C4-2B (cell line): ENCODE measurements at regions not wholly inside any gene's neighbourhood (a gene's known extent, or its start where the extent isn't known, plus 50 kb on each side); places are given as distances from the start of the nearest gene placed in this dataset.

Source experiments
- ZFX ChIP-seq: fragments of 450-650 bp; IDR thresholded peaks from 2 replicates; pipeline ENCODE4 v1.6.1; 2017
- TF ChIP-seq, protein P1 (sequence below): fragments of 450-650 bp; conservative IDR thresholded peaks from 2 replicates; pipeline ENCODE4 v1.5.1; 2017; ENCODE audit warnings: mild to moderate bottlenecking

DNA sequence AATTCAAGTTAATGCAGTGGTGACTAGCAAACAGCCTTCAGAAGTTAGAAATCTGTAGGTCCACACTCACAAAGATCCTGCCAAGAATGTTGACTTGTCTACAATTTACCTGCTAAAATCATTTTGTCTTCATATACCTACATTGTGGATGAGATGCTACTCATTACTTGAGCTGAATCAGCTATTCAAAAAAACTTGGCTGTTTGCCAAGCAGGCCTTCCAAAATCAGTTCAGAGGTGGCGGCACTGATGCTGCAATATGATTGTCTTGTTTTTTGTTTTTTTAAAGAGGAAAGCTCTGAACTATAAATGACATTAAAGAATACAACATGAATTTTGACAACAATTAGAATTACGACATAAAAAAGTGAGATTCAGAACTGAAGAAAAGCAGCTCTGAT, 354.7 kb upstream of the KHDRBS2 start:
- TF ChIP-seq, protein P1, sequence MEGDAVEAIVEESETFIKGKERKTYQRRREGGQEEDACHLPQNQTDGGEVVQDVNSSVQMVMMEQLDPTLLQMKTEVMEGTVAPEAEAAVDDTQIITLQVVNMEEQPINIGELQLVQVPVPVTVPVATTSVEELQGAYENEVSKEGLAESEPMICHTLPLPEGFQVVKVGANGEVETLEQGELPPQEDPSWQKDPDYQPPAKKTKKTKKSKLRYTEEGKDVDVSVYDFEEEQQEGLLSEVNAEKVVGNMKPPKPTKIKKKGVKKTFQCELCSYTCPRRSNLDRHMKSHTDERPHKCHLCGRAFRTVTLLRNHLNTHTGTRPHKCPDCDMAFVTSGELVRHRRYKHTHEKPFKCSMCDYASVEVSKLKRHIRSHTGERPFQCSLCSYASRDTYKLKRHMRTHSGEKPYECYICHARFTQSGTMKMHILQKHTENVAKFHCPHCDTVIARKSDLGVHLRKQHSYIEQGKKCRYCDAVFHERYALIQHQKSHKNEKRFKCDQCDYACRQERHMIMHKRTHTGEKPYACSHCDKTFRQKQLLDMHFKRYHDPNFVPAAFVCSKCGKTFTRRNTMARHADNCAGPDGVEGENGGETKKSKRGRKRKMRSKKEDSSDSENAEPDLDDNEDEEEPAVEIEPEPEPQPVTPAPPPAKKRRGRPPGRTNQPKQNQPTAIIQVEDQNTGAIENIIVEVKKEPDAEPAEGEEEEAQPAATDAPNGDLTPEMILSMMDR, result no peak
- TF ChIP-seq ZFX, result no peak
